ENCODE measurements at regions not wholly inside any gene's neighbourhood (a gene's known extent, or its start where the extent isn't known, plus 50 kb on each side); places are given as distances from the start of the nearest gene placed in this dataset.

DNA sequence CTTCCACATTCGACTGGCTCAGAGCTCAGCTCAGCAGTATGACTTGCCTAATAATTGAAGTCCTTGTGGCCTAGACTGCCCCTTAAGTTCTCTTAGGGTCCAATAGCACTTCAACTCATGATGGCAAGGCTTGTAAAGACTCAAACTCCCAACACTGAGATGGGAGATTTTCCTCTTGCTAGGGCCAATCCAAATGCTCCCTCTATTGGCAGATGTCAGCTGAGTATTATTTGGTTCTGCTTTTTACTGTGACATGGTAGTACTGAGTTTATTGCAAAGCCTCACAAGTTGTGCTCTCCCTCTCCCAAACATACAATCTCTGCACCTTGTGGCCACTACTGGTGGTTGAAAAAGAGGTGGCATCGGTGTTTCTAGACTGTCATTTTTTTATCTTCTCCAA, 164.2 kb downstream of the ALG10 start:
- no peak for TF ChIP-seq POLR2A (IDR thresholded peaks at IDR 0.05)
- TF ChIP-seq, protein P1, sequence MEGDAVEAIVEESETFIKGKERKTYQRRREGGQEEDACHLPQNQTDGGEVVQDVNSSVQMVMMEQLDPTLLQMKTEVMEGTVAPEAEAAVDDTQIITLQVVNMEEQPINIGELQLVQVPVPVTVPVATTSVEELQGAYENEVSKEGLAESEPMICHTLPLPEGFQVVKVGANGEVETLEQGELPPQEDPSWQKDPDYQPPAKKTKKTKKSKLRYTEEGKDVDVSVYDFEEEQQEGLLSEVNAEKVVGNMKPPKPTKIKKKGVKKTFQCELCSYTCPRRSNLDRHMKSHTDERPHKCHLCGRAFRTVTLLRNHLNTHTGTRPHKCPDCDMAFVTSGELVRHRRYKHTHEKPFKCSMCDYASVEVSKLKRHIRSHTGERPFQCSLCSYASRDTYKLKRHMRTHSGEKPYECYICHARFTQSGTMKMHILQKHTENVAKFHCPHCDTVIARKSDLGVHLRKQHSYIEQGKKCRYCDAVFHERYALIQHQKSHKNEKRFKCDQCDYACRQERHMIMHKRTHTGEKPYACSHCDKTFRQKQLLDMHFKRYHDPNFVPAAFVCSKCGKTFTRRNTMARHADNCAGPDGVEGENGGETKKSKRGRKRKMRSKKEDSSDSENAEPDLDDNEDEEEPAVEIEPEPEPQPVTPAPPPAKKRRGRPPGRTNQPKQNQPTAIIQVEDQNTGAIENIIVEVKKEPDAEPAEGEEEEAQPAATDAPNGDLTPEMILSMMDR (IDR thresholded peaks at IDR 0.05) = peak in 2 of 3 experiments; percentile 16 to 24
- H3K4me3 ChIP-seq = no peak overlapping the region
- H3K27ac ChIP-seq = no peak overlapping the region
- no peaks in the 10 kb centered on the region for H3K36me3 ChIP-seq (ENCODE audit: low read depth, missing control alignments)
- no peaks in the 10 kb centered on the region for H3K27me3 ChIP-seq
- intact Hi-C loops (cut with DNase I; ENCODE audit: low total_unique reads) = no loop called here
- WGBS, 2 donors = 69 to 74% methylated on average over 2 of the region's 2 CpGs
- H3K9me3 ChIP-seq = no peaks in the 10 kb centered on the region
- no peak for DNase-seq
- no peaks in the 10 kb centered on the region for H3K4me1 ChIP-seq

DNA sequence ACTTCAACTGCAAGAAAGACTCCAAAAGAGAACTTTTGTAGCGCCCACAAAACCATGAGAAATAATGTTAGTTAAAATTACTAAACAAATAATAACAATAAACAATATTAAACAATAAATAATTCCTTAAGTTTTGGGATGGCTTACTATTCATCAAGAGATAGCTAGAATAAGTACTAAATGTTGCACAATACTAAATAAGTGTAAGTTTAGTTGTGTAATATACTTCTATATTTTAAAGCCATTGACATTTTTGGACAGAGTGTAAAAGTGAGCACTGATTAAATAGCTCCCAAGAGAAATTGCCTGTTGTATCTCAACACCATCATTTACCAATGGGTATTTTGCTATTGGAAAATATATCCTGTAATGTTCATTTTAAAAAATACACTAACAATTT, 166.7 kb downstream of the ALG10 start:
- Histone ChIP-seq H3K4me1 (no peaks in the 10 kb centered on the region), H3K27ac (no peak overlapping the region), H3K36me3 (ENCODE audit: low read depth, missing control alignments) (no peaks in the 10 kb centered on the region), H3K9me3 (no peaks in the 10 kb centered on the region), H3K4me3 (no peak overlapping the region), H3K27me3 (no peaks in the 10 kb centered on the region)
- DNase-seq = no peak
- 70 to 75% methylated on average over 1 of the region's 1 CpG for WGBS, 2 donors
- intact Hi-C loops (cut with DNase I; ENCODE audit: low total_unique reads) = no loop called here
- no peak for TF ChIP-seq POLR2A (IDR thresholded peaks at IDR 0.05)
- TF ChIP-seq, protein P1 (IDR thresholded peaks at IDR 0.05) = no peak

DNA sequence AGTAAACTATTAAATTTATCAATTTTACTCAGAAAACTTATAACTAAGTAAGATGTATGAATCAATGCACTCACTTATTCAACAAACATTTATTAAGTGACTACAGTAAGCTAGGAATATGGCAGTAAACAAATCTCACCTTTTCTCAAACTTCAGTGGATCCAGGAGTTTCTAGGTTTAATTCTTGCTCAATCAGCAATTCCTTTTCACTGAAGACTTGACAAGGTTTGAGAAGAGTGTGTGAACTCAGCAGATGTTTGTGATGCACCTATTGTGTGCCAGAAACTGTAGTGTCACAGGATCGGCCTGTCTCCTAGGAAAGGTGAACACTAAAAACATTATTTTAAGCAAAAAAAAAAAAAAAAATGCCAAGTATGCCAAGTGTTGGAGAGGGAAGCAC, 167.8 kb downstream of the ALG10 start:
- no peak overlapping the region for H3K27ac ChIP-seq
- no peak for DNase-seq
- no peaks in the 10 kb centered on the region for H3K4me1 ChIP-seq
- WGBS, 2 donors = 79 to 86% methylated on average over 1 of the region's 1 CpG
- intact Hi-C loops (cut with DNase I; ENCODE audit: low total_unique reads) = no loop called here
- no peak overlapping the region for H3K4me3 ChIP-seq
- H3K9me3 ChIP-seq = no peaks in the 10 kb centered on the region
- TF ChIP-seq, protein P1 (IDR thresholded peaks at IDR 0.05) = no peak
- no peak for TF ChIP-seq POLR2A (IDR thresholded peaks at IDR 0.05)
- H3K27me3 ChIP-seq = no peaks in the 10 kb centered on the region
- H3K36me3 ChIP-seq (ENCODE audit: low read depth, missing control alignments) = no peaks in the 10 kb centered on the region

DNA sequence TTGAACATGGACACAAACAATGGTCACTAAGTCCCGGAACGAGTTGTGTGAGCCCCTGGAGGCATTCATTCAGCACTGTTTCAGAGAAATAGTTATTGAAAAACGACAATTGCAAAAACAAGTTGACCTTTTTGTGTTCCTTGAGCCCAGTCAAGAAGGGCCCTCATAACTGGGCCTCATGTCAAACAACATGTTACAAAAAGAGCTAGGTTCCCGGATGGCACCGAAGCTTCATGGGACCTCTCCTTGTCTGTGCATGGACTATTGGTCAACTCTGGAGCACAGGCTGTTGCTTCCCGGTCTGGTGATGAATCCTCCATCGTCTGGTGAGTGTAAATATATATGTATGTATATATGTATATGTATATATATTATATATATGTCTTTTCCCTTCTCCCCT, 176.6 kb downstream of the ALG10 start:
- Histone ChIP-seq H3K27ac (no peak overlapping the region), H3K27me3 (no peaks in the 10 kb centered on the region), H3K9me3 (no peaks in the 10 kb centered on the region), H3K36me3 (ENCODE audit: low read depth, missing control alignments) (no peaks in the 10 kb centered on the region), H3K4me3 (no peak overlapping the region), H3K4me1 (no peaks in the 10 kb centered on the region)
- no peak for TF ChIP-seq POLR2A (IDR thresholded peaks at IDR 0.05)
- TF ChIP-seq, protein P1 (IDR thresholded peaks at IDR 0.05) = no peak
- 74 to 83% methylated on average over 7 of the region's 7 CpGs for WGBS, 2 donors
- intact Hi-C loops (cut with DNase I; ENCODE audit: low total_unique reads) = no loop called here
- DNase-seq = no peak

DNA sequence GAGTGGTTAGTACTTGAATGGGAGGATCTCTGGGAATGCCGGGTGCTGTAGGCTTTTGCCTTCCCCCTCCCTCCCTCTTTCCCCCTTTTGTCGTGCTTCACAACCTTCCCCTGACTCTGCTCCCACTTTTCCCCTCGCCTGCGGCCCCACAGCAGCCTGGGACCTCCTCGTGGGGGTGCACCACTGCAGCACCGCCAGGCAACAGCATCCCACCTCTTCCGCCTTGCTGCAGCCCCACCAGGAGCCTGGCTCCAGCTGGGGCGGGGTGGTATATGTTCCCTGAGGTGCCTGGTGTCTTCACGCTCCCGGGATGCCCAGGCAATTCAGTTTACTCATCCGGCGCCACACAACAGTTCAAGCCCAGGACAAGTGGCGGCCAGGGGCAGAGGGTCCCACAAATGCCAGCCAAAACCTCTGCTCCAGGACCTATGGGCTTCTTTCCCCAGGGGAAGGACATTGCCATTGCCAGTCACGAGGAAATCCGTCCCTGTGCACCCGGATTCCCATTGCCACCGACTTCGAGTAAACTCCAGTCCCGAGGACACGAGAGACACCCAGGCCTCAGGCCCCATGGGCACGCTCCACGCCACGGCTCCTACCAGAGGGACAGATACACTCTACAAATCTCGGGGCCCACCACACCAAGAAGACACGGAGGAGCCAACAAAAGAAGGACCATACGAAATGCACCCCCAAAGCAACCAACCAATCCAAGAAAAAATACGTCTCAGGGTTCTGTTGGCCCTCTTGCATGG, 181.7 kb downstream of the ALG10 start:
- no peak overlapping the region for H3K27ac ChIP-seq
- H3K36me3 ChIP-seq (ENCODE audit: low read depth, missing control alignments) = no peaks in the 10 kb centered on the region
- TF ChIP-seq, protein P1 (IDR thresholded peaks at IDR 0.05) = no peak
- TF ChIP-seq POLR2A (IDR thresholded peaks at IDR 0.05) = no peak
- H3K4me3 ChIP-seq = no peak overlapping the region
- H3K4me1 ChIP-seq = no peaks in the 10 kb centered on the region
- intact Hi-C loops (cut with DNase I; ENCODE audit: low total_unique reads) = no loop called here
- H3K9me3 ChIP-seq = no peaks in the 10 kb centered on the region
- no peaks in the 10 kb centered on the region for H3K27me3 ChIP-seq
- 78 to 81% methylated on average over 24 to 27 of the region's 27 CpGs for WGBS, 2 donors
- no peak for DNase-seq

Data from testis (tissue), 2 donors.